ENCODE measurements at regions not wholly inside any gene's neighbourhood (a gene's known extent, or its start where the extent isn't known, plus 50 kb on each side); places are given as distances from the start of the nearest gene placed in this dataset.

- DNase-seq: no peak
Measured at GRCh38 chr22:48715511-48715910, 1112.2 kb downstream of the BRD1 start.

- no peak for DNase-seq
Measured at GRCh38 chr22:48714231-48714630, 1113.4 kb downstream of the BRD1 start.

- no peak for DNase-seq
Measured at GRCh38 chr22:48713272-48714205, 1114.1 kb downstream of the BRD1 start.

- no peak for DNase-seq
Measured at GRCh38 chr22:48712558-48713271, 1115.0 kb downstream of the BRD1 start.

- DNase-seq: no peak
Measured at GRCh38 chr22:48711669-48712068, 1116.0 kb downstream of the BRD1 start.

GRCh38 chr22:48711031-48711431 lies 1116.6 kb downstream of the BRD1 start:
- DNase-seq: no peak

DNA sequence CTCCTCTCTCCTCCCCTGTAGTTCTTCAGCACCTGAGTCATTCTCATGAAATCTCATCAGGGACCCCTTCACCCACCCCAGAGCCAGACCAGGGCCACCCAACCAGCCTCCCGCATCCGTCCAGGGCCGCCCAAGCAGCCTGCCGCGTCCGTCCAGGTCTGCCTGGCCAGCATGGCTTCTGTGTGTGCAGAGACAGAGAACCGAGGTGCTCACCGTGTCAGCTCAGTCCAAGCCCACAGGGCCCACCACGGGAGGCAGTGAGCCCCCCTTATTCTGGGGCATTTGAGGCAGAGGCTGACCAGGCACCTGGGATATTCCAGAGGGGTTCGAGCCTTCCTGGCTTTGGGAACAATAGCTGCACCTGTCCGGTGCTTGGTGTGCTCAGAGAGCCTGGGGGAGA lies 1117.3 kb downstream of the BRD1 start:
- no peak for DNase-seq

- DNase-seq: no peak
Measured at GRCh38 chr22:48709976-48710375, 1117.7 kb downstream of the BRD1 start.

- no peak for DNase-seq
Measured at GRCh38 chr22:48709453-48709852, 1118.2 kb downstream of the BRD1 start.

DNA sequence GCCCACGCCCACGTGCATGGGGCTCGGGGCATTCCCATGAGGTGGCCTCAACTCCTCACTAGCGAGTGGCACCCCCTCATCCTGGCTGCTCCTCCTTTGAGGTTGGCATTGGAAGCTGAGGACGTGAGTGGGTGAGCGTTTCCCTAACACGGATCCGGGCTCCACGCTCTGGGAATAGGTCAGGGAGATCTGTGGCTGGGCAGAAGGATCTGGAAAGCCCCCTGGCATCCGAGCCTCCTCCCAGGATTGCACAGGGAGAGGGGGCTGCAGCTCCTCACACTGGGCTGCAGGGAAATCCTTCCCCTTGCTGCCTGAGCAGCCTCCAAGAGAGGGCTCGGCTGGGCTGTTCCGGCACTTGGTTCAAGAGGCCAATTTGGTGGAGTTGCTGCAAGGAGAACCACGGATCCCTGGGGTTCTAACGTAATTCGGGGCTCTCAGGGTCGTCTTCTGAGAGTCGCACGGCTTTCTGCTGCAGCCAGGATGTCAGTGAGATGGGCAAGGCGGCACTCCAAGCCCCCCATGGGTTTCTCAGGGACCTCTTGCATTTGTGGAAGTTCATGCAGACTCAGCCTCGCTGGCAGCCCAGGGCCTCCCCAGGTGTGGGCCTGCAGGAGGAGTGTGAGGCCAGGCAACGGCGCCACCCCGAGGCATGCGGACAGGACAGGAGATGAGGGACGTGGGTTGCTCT lies 1119.0 kb downstream of the BRD1 start:
- DNase-seq: no peak

DNA sequence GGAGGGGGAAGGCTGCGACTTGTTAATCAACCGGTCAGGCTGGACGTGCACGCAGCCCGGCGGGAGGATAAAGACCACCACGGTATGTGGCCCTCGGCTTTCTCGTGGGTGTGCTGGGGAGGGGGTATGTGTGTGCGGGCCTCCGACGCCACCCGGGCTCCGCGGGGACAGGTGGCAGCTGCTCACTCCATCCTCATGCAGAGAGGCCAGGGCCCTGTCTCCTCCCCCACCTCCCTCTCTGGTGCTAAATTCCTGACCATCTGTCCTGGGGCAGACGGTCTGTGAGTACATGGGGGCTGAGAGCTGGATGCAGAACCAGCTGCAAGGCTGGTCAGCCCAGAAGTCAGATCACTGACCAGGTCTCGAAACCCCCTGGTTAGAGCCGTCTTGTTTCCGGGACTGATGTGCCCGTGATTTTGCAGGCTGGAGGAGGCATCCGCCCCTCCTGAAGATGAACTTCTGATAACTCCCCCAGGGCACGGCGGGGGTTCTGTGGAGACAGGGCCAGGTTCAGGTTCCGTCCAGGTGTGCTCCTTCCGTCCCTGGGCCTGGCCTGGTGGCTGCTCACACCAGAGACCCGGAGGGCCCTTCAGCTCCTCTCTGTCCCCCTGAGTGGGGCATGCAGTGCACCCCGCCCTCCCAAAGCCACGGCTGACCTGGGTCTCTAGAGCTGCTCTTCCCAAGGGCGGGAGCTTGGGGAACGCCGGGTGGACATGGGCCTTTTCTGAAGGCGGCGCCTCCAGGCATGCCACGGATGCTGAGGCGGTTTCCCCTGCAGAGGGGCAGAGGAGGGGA lies 1119.7 kb downstream of the BRD1 start:
- DNase-seq: no peak

DNA sequence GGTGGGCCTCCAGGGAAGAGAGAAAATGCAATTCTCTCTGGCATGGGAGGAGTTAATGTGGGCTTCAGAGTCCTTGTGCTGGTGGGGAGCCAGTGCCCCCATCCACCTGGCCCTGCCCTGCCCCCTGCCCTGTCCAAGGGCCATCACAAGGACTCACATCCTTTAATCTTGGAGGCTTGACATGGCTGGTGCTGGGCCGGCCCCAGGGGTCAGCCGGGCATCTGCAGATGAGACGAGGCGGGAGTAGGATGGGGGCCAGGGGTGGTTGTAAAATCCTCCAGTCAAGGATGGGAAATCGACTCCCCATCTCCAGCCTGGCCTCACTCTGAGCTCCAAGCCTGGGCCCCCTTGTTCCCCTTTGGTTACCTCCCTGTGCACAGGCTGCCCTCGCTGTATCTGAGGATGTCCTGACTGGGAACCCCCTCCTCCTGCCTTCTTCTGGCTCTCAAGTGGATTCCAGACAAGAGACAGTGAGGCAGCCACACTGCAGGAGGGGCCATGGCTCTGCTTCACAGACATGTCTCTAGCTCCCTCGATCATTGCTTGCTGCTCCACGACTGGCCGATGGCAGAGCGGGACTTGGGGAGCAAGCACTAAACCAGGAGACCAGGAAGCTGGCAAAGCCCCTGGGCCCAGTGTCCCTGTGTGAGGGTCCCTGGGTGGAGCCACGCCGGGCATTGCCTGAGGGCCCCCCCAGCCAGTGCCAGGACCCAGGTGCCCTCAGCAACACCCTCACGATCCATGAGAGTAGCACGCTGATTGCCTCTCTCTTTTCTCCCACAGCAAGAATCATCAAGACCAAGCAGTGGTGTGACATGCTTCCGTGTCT lies 1120.5 kb downstream of the BRD1 start:
- no peak for DNase-seq

GRCh38 chr22:48705917-48706605 lies 1121.6 kb downstream of the BRD1 start:
- DNase-seq: no peak

DNA sequence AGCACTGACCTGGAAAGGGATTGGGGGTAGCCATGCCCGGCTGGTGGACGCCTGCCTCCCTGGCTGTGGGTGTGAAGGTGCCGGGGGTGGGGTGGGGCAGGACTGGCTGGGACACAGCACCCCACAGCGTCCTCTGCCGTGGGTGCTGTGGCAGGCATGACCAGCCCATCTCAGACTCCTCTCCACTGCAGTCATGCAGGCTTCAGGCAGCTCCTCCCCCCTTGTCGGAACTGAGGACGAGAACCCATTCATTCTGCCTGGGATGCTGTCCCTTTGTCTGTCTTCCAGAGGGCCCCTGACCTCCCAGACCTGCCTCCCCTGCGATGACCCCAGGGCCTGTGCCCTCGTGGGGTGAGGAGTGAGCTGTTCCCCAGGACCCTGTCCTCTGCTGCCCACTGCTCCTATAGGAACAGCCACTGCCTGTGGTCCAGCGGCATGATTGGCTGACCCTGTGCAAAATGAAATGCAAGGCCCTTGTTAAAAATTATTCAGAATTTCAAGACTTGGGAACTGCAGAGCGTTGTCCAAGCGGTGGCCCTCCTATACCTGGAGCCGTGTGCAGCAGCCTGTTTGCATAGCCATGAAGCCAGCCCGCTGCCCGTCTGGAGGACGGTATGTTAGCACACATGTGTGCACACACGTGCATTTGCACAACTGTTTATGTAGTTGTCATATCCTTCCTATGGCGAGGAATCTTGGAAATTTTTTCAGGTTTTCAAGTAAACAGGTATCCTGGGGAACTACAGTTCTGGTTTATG lies 1122.3 kb downstream of the BRD1 start:
- DNase-seq: no peak

DNA sequence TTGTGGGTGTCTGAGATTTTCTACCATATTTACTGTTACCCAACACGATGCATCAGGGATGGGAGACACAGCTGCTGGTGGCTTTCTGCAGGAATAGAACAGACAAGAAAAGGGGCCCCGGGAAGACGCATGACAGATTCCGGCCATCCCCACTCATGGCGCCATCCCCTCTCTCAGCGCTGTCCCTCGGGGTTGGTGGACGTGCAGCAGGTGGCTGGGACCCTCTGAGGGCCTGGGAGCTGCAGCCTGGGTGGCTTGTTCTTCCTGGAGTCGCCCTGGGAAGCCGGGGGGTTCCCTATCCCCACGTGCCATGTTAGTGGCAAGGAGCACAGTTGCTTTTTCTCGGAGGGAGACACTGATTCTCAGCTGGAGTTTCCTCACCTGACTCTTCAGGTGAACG lies 1123.3 kb downstream of the BRD1 start:
- no peak for DNase-seq

- DNase-seq: no peak
Measured at GRCh38 chr22:48703265-48703941, 1124.3 kb downstream of the BRD1 start.

DNA sequence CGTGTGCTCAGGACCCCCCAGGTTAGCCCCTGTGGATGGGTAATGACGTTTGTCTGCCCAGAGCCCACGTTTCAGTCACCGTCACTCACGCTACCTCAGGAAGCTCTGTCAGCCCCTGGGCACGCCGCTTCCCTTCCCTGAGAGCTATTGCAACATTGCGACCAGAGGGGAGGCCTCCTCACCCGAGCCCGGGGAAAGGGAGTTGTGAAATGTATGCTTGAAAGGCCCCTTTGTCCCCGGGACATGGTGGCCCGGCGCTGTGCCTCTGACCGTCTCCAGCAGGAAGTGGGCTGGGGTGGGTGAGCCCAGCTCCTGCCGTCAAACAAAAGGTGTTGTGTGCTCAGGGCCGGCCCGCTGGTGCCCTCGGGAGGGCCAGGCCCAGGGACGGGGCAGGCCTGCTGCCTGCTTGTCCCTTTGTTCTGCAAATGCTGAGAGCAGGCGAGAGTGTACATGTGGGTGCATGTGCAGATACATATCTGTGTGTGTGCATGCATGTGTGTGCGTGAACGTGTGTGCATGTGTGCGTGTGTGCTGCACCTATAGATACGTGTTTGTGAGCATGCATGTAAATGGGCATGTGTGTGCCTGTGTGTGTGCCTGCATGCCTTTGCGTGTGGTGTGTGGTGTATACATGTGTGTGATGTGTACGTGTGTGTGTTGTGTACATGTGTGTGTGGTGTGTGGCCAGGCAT lies 1125.0 kb downstream of the BRD1 start:
- no peak for DNase-seq
